Endothelial cell of umbilical vein (primary cell): ENCODE measurements at regions not wholly inside any gene's neighbourhood (a gene's known extent, or its start where the extent isn't known, plus 50 kb on each side); places are given as distances from the start of the nearest gene placed in this dataset.

ENCODE experiments used
- CTCF ChIP-seq, 2 donors: IDR thresholded peaks; 1 replicate in 1 of 2; 2 replicates in 1 of 2; pipeline ENCODE4 v1.5.1; 2011; ENCODE audit warnings: low read length in 2 of 2, mild to moderate bottlenecking in 2 of 2, moderate library complexity in 2 of 2, control low read depth in 1 of 2, inconsistent platforms in 1 of 2, low read depth in 1 of 2; ENCODE audit not compliant: insufficient read depth in 1 of 2; ENCODE audit errors: extremely low read depth in 1 of 2
- EZH2 ChIP-seq: IDR thresholded peaks from 2 replicates; pipeline ENCODE4 v1.6.1; 2012; ENCODE audit warnings: borderline replicate concordance, low read depth, mild to moderate bottlenecking, moderate library complexity, low read length, inconsistent platforms; ENCODE audit not compliant: severe bottlenecking
- FOS ChIP-seq: IDR thresholded peaks from 2 replicates; pipeline ENCODE4 v1.6.1; 2011; ENCODE audit warnings: mild to moderate bottlenecking, low read length, moderate library complexity, borderline replicate concordance; ENCODE audit not compliant: insufficient read depth
- GATA2 ChIP-seq: IDR thresholded peaks from 2 replicates; pipeline ENCODE4 v1.7.0; 2011; ENCODE audit warnings: low read depth, mild to moderate bottlenecking, moderate library complexity, mixed read lengths, low read length; ENCODE audit not compliant: insufficient read length, insufficient read depth
- MAX ChIP-seq: IDR thresholded peaks from 2 replicates; pipeline ENCODE4 v1.6.1; 2011; ENCODE audit not compliant: insufficient read depth, insufficient read length
- MYC ChIP-seq: IDR thresholded peaks from one replicate; pipeline ENCODE4 v1.6.1; 2011; ENCODE audit warnings: mild to moderate bottlenecking, low read depth, low read length
- POLR2A ChIP-seq: IDR thresholded peaks from 2 replicates; pipeline ENCODE4 v1.6.1; 2012; ENCODE audit warnings: low read depth, mild to moderate bottlenecking, control low read depth, low read length
- POLR2AphosphoS5 ChIP-seq: IDR thresholded peaks from 2 replicates; pipeline ENCODE4 v1.6.1; 2012; ENCODE audit warnings: low read depth, mild to moderate bottlenecking, control low read depth, low read length, moderate library complexity; ENCODE audit not compliant: insufficient read depth

GRCh38 chr5:12315461-12315860 lies 411.2 kb upstream of the CTNND2 start:
- no peak for TF ChIP-seq CTCF (IDR thresholded peaks at IDR 0.05; ENCODE audit: extremely low read depth in 1 of 2, insufficient read depth in 1 of 2, low read depth in 1 of 2, low read length in 2 of 2)
- TF ChIP-seq POLR2AphosphoS5 = no peak
- no peak for TF ChIP-seq EZH2
- no peak for TF ChIP-seq POLR2A
- TF ChIP-seq FOS = no peak
- TF ChIP-seq MYC = no peak
- TF ChIP-seq MAX = no peak
- TF ChIP-seq GATA2 = no peak
